Common myeloid progenitor, CD34-positive (primary cell): ENCODE measurements at regions not wholly inside any gene's neighbourhood (a gene's known extent, or its start where the extent isn't known, plus 50 kb on each side); places are given as distances from the start of the nearest gene placed in this dataset.

Experiments
- CTCF ChIA-PET: fragments of 350-600 bp; sonication (Branson Sonifier 250); formaldehyde crosslinking; loops from one replicate; lab custom pipeline; 2021; ENCODE audit warnings: antibody characterized with exemption; lab: Charles Lee
- POLR2A ChIA-PET: fragments of 350-600 bp; sonication (Branson Sonifier 250); formaldehyde crosslinking; loops from one replicate; lab custom pipeline; 2021; ENCODE audit warnings: antibody characterized with exemption; lab: Charles Lee
- DNase-seq, 3 donors: peaks; one replicate each; pipeline versions ENCODE4 v3.0.0 to v3.0.0-alpha.2; 2013
- H3K27ac ChIP-seq, 2 experiments: 1 replicate in 1 of 2; 2 replicates in 1 of 2; pipeline ENCODE4 v1.7.0; 2013; ENCODE audit warnings: inconsistent platforms in 2 of 2, low read length in 2 of 2, mild to moderate bottlenecking in 2 of 2, low read depth in 1 of 2, moderate library complexity in 1 of 2; ENCODE audit not compliant: severe bottlenecking in 2 of 2, insufficient read depth in 1 of 2, poor library complexity in 1 of 2
- H3K27me3 ChIP-seq, 5 experiments: replicated peaks in 2 of 5; 1 replicate in 3 of 5; 2 replicates in 2 of 5; pipeline versions ENCODE4 v1.6.1 to v1.7.0; 2013; ENCODE audit warnings: low read length in 4 of 5, mild to moderate bottlenecking in 2 of 5, moderate library complexity in 2 of 5, inconsistent platforms in 1 of 5; ENCODE audit not compliant: insufficient read depth in 5 of 5, control insufficient read depth in 4 of 5
- H3K36me3 ChIP-seq, 4 experiments: 1 replicate in 2 of 4; 2 replicates in 2 of 4; pipeline versions ENCODE4 v1.6.1 to v1.7.0; 2013; ENCODE audit warnings: low read length in 3 of 4, control low read depth in 1 of 4, mild to moderate bottlenecking in 1 of 4; ENCODE audit not compliant: control insufficient read depth in 4 of 4, insufficient read depth in 4 of 4
- H3K4me1 ChIP-seq, 4 experiments: 1 replicate in 3 of 4; 2 replicates in 1 of 4; pipeline versions ENCODE4 v1.6.1 to v1.7.1; 2013; ENCODE audit warnings: low read length in 3 of 4, mild to moderate bottlenecking in 3 of 4, control low read depth in 1 of 4, inconsistent platforms in 1 of 4, moderate library complexity in 1 of 4; ENCODE audit not compliant: control insufficient read depth in 4 of 4, insufficient read depth in 4 of 4; ENCODE audit errors: control extremely low read depth in 1 of 4
- H3K4me3 ChIP-seq, 7 experiments: 1 replicate in 4 of 7; 2 replicates in 3 of 7; pipeline versions ENCODE4 v1.5.1 to v1.7.0; 2013; ENCODE audit warnings: mild to moderate bottlenecking in 7 of 7, low read length in 6 of 7, moderate library complexity in 6 of 7, inconsistent platforms in 2 of 7, low read depth in 2 of 7, control low read depth in 1 of 7; ENCODE audit not compliant: insufficient read depth in 4 of 7, control insufficient read depth in 1 of 7; ENCODE audit errors: extremely low read depth in 1 of 7
- H3K9me3 ChIP-seq, 5 experiments: 1 replicate in 4 of 5; 2 replicates in 1 of 5; pipeline versions ENCODE4 v1.6.1 to v1.7.1; 2013; ENCODE audit warnings: low read length in 4 of 5, mild to moderate bottlenecking in 2 of 5, inconsistent platforms in 1 of 5, low read depth in 1 of 5, moderate library complexity in 1 of 5; ENCODE audit not compliant: control insufficient read depth in 4 of 5, insufficient read depth in 2 of 5; ENCODE audit errors: control extremely low read depth in 1 of 5
- WGBS: methylation state at CpG from one replicate; pipeline ENCODE4 v1.1.5; 2013; ENCODE audit not compliant: insufficient coverage; 5-methylcytosine and 5-hydroxymethylcytosine counted together

DNA sequence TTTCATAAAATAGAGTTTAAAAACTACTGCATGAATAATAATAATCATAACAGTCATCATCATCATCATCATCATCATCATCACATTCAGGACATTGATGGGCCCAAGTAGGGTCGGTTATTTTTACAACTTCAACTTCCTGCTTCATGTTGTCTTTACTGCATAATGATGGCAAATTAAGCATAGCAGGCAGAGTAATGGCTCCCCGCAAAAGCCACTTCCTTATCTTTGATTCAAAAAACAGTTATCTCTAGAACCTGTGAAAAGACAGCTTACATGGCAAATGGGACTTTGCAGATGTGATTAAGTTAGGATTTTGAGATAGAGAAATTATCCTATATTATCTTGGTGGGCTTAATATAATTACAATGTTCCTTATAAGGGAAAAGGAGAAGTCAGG lies 792.9 kb downstream of the LIG4 start:
- H3K4me1 ChIP-seq = peaks cover 0 to 5% (median 0%) of the 10 kb centered on the region in 4 experiments
- no peaks in the 10 kb centered on the region for H3K9me3 ChIP-seq
- 67% methylated on average over 1 of the region's 2 CpGs for WGBS
- no peaks in the 10 kb centered on the region for H3K36me3 ChIP-seq
- DNase-seq = peak in 2 of 3 donors; percentile 23 to 32
- no peak overlapping the region for H3K27ac ChIP-seq
- H3K27me3 ChIP-seq = no peaks in the 10 kb centered on the region
- ChIA-PET POLR2A (no interaction called here), CTCF (no interaction called here)
- no peak overlapping the region for H3K4me3 ChIP-seq

- no peak overlapping the region for H3K27ac ChIP-seq
- ChIA-PET POLR2A (no interaction called here), CTCF (interaction anchor here (1.5 kb wide), 1 partner anchor 14 kb away, joined by 3 read pairs; no protein-coding TSS in a partner anchor)
- H3K36me3 ChIP-seq = no peaks in the 10 kb centered on the region
- peaks cover 0 to 5% (median 0%) of the 10 kb centered on the region in 4 experiments for H3K4me1 ChIP-seq
- H3K4me3 ChIP-seq = no peak overlapping the region
- no peaks in the 10 kb centered on the region for H3K27me3 ChIP-seq
- no peaks in the 10 kb centered on the region for H3K9me3 ChIP-seq
- no CpG with 5 or more reads among the region's 1 CpG for WGBS
- no peak for DNase-seq
These were observed 793.4 kb downstream of the LIG4 start for GRCh38 chr13:107421951-107422350.

DNA sequence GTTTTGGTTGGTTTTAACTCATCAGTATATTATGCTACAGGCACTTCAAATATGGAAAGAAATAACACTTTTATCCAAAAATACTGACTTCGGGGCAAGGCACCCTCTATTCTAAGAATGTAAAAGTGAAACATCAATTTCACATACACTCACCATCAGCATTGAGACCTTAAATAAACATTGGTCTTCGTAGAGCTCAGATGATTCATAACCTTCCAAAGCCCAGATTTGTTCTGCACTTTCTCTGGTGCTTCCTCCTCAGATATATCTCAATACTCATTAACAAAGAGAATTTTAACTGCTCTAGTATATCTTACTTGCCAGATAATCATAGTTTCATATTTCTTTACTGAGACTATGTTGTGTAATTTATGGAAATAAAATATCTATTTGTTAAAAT lies 794.3 kb downstream of the LIG4 start:
- ChIA-PET CTCF (interaction anchor here (1.5 kb wide), 1 partner anchor 15 kb away, joined by 3 read pairs; no protein-coding TSS in a partner anchor), POLR2A (no interaction called here)
- H3K36me3 ChIP-seq = no peaks in the 10 kb centered on the region
- H3K4me3 ChIP-seq = no peak overlapping the region
- H3K9me3 ChIP-seq = no peaks in the 10 kb centered on the region
- no peak for DNase-seq
- no peak overlapping the region for H3K27ac ChIP-seq
- 96% methylated on average over 2 of the region's 2 CpGs for WGBS
- H3K4me1 ChIP-seq = peaks cover 0 to 5% (median 0%) of the 10 kb centered on the region in 4 experiments
- H3K27me3 ChIP-seq = no peaks in the 10 kb centered on the region

- DNase-seq = no peak
- no peaks in the 10 kb centered on the region for H3K36me3 ChIP-seq
- no peak overlapping the region for H3K27ac ChIP-seq
- H3K4me1 ChIP-seq = no peaks in the 10 kb centered on the region
- no peaks in the 10 kb centered on the region for H3K27me3 ChIP-seq
- H3K4me3 ChIP-seq = no peak overlapping the region
- POLR2A ChIA-PET = no interaction called here
- H3K9me3 ChIP-seq = no peaks in the 10 kb centered on the region
- CTCF ChIA-PET = no interaction called here
These were observed 802.3 kb downstream of the LIG4 start for GRCh38 chr13:107413005-107413404.

GRCh38 chr13:107407074-107407473 lies 808.3 kb downstream of the LIG4 start:
- Histone ChIP-seq H3K4me3 (no peak overlapping the region), H3K9me3 (no peaks in the 10 kb centered on the region), H3K27me3 (no peaks in the 10 kb centered on the region), H3K36me3 (no peaks in the 10 kb centered on the region), H3K27ac (no peak overlapping the region), H3K4me1 (no peaks in the 10 kb centered on the region)
- DNase-seq = no peak
- WGBS = 100% methylated on average over 1 of the region's 3 CpGs
- ChIA-PET POLR2A (interaction anchor here (0.6 kb wide), 1 partner anchor 1486 kb away, joined by 3 read pairs; no protein-coding TSS in a partner anchor), CTCF (no interaction called here)

DNA sequence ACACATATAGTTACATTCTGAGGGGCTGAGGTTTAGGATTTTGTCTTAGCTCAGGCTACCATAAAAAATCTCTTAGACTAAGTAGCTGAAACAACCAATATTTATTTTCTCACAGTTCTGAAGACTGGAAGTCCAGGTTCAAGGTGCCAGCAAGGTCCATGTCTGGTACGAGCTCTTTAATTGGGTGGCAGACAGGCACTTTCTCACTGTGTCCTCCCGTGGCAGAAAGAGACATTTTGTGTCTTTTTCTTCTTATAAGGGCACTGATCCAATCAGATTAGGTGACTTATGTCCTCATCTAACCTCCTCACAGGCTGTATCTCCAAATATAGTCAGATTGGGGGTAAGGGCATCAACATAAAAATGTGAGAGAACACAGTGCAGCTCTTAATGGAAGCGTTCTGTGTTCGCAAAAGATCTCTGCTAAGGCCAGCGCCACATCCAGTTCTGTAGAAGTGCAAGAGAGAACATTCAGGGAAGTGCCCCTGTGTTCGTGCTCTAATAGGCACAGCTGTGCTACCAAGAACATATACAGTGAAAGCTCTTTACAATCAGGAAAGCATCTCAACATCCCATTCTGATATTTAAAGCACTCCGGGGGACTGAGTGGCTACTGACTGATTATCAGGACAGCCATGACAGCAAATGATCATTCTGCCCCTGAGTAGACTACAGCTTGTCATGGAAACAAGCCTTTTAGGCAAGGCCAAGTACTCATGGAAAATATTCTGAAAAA lies 819.2 kb downstream of the LIG4 start:
- no peaks in the 10 kb centered on the region for H3K36me3 ChIP-seq
- H3K4me1 ChIP-seq = no peaks in the 10 kb centered on the region
- H3K9me3 ChIP-seq = no peaks in the 10 kb centered on the region
- no peaks in the 10 kb centered on the region for H3K27me3 ChIP-seq
- POLR2A ChIA-PET = no interaction called here
- H3K27ac ChIP-seq = no peak overlapping the region
- 93% methylated on average over 7 of the region's 7 CpGs for WGBS
- H3K4me3 ChIP-seq = no peak overlapping the region
- CTCF ChIA-PET = no interaction called here
- no peak for DNase-seq

DNA sequence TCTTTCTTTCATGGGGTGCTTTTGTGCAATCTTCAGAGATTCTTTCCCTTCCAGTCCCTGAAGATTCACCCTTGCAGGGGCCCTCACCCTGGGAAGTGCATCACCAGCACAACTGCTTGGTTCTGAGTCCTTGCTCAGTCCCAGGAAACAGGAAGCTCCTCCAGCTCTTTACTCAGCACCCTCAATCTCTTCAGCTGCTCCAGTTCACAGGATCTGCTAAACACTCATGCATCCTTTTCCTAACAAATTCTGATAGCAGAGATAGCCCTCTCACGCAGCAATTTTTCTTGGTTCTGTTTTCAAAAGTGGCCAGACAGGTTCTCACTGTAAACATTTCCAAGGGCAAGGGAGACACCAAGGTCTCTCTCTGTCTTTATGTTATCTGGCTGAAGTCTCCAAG lies 823.1 kb downstream of the LIG4 start:
- POLR2A ChIA-PET = no interaction called here
- no CpG with 5 or more reads among the region's 1 CpG for whole genome bisulfite sequencing

More for the DNA sequence above, 823.1 kb downstream of the LIG4 start:
- DNase-seq = no peak
- Histone ChIP-seq H3K27me3 (no peaks in the 10 kb centered on the region), H3K27ac (no peak overlapping the region), H3K4me1 (no peaks in the 10 kb centered on the region), H3K36me3 (no peaks in the 10 kb centered on the region), H3K9me3 (no peaks in the 10 kb centered on the region), H3K4me3 (no peak overlapping the region)
- CTCF ChIA-PET = no interaction called here
